HFF-Myc (cell line): ENCODE measurements at regions not wholly inside any gene's neighbourhood (a gene's known extent, or its start where the extent isn't known, plus 50 kb on each side); places are given as distances from the start of the nearest gene placed in this dataset.

Experiments
- DNase-seq: peaks from one replicate; pipeline ENCODE4 v3.0.0-alpha.2; 2011; ENCODE audit warnings: low read depth; ENCODE audit errors: extremely low read depth
- H3K4me3 ChIP-seq: replicated peaks from 2 replicates; pipeline ENCODE4 v1.5.1; 2011; ENCODE audit warnings: low read depth, mild to moderate bottlenecking, control low read depth, low read length
- TF ChIP-seq, protein P1 (sequence below): IDR thresholded peaks from 2 replicates; pipeline ENCODE4 v1.5.1; 2012; ENCODE audit warnings: mild to moderate bottlenecking, low read depth, low read length, control low read depth; ENCODE audit errors: missing control alignments

DNA sequence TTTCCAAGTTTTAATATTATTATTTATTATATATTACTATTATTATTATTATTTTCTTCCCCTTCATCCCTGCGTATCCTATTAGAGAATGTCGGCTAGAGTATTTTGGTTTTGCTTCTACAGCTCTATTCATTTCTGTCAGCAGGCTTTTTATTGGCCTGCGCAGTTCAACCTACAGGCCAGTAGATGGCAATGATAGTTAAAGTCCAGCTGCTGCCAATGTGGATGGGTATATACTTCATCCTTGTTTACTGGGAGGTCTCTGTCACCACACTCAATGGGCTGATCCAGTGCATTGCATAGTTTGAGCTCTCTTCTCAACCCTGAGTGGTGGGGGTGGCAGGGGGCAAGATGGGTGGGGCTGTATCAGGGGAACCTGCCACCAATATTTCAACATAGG is 799.8 kb downstream of the NSUN3 start:
- TF ChIP-seq, protein P1, sequence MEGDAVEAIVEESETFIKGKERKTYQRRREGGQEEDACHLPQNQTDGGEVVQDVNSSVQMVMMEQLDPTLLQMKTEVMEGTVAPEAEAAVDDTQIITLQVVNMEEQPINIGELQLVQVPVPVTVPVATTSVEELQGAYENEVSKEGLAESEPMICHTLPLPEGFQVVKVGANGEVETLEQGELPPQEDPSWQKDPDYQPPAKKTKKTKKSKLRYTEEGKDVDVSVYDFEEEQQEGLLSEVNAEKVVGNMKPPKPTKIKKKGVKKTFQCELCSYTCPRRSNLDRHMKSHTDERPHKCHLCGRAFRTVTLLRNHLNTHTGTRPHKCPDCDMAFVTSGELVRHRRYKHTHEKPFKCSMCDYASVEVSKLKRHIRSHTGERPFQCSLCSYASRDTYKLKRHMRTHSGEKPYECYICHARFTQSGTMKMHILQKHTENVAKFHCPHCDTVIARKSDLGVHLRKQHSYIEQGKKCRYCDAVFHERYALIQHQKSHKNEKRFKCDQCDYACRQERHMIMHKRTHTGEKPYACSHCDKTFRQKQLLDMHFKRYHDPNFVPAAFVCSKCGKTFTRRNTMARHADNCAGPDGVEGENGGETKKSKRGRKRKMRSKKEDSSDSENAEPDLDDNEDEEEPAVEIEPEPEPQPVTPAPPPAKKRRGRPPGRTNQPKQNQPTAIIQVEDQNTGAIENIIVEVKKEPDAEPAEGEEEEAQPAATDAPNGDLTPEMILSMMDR, result peak; percentile 39
- H3K4me3 ChIP-seq, result no peak overlapping the region
- no peak for DNase-seq

DNA sequence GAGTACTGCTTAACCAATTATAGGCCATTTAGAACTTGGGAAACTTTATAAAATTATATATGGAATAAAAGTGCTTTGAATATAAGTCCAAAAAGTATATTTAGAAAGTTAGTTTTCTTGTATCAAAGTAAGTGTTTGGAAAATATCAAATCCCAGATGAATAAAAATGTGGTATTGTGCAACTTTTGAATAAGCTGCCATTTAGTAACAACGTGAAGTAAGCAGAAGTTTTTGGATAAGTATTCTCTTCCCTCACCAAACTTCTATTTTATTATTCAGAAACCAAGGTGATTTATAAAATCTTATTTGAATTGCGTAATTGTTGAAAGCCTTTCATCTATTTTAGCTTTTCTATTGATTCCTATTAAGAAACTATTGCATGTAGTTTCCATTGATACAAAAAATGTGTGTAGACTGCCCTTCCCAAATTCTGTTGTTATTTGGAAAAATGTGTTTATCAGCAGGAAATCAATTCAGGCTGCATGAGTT is 806.2 kb downstream of the NSUN3 start:
- no peak for DNase-seq
- TF ChIP-seq, protein P1, result no peak
- H3K4me3 ChIP-seq, result no peak overlapping the region

DNA sequence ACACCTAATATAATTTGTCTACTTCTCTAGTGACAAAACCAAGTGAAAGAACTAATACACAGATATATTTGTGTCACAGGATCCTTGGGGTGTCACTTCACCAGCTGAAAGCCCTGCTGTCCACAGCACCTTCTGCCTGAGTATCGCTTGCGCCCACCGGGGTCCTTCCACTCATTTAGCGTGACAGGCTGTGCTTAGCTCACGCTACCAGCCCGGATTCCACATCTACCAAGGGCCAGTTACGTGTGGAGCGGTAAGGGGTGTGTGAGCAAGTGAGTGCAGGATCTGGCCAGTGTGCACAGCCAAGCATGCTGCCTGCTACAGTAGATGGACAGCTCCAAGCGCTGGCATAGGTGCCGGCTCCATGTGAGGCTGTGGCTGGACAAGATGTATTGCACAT is 810.9 kb downstream of the NSUN3 start:
- H3K4me3 ChIP-seq, result no peak overlapping the region
- DNase-seq, result no peak
- TF ChIP-seq, protein P1, result no peak

DNA sequence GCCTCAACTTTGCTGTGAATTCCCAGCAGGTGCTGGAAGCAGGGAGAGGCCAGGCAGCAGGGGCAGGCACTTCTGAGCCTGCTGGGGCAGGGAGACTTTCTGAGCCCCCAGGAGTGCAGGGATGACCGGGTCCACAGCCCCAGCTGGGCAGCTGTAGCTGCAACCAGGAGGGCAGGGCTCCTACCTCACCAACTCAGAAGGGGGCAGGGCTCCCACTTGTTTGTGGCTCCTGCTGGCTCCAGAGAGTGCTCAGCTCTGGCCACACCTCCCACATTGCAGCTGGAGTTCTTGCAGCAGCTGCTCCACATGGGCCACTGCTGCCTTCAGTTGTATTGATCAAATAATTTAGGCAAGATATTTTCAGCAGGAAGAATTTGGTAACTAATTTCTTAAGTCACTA is 812.3 kb downstream of the NSUN3 start:
- DNase-seq, result no peak
- no peak overlapping the region for H3K4me3 ChIP-seq
- TF ChIP-seq, protein P1, result no peak

DNA sequence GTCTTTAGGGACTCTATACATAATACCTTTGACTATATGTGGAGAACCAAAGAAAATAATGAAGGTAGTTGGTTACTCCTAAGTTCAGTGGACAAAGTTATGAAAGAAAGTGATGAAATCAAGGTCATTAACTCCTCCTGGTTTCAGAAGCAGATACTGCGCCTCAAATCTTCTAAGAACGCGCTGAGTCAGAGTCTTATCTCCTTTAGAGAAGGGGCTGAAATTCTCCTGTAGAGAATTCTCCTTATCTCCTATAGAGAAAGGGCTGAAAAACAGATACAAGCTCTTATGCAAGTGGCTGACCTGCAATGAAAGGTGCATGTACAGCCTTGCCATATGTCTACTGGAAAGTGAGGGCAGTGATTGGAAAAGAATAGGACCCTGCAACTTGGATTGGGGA is 824.2 kb downstream of the NSUN3 start:
- no peak overlapping the region for H3K4me3 ChIP-seq
- DNase-seq, result no peak

DNA sequence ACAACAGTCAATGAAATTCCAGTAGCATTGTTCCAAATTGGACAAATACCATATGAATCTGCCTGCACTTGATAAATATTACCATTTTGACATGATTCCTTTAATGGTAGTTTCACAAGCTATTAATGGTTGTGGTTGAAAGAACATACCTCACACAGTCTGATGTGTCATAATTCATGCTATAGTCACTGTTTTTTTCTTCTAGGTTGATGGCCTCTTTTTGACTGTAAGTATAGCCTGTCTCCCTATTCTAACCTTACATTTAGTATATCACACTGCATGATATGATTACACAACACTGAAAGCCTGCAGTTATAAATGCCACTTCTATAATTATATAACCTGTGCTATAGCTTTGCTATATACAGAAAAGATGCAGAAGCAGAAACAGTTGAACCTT is 834.1 kb downstream of the NSUN3 start:
- H3K4me3 ChIP-seq, result no peak overlapping the region
- TF ChIP-seq, protein P1, result no peak
- no peak for DNase-seq

More for the DNA sequence above, 824.2 kb downstream of the NSUN3 start:
- TF ChIP-seq, protein P1, result no peak

DNA sequence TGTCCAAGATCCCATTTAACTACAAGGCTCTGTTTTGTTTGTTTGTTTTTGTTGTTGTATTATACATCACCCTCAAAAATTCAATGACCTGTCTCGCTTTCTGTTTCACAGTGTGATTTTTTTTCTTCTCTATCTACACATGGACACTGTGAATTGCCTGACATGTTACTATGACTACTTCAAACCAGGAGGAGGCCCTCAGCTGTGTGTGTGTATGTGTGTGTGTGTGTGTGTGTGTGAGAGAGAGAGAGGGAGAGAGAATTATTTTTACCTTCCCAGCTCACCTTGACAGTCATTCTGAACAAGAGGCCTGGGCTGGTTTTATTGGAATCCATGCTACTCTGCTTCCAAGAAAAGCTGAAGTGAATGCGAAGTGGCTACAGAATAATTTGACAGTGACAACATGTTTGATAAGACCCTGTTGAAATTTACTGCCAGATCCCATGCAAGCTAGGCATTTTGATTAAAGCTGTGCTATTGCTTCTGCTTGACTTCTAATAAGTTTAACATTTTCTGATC is 841.4 kb downstream of the NSUN3 start:
- H3K4me3 ChIP-seq, result no peak overlapping the region
- DNase-seq, result no peak
- TF ChIP-seq, protein P1, result no peak
